GM19238 (cell line): ENCODE measurements at regions not wholly inside any gene's neighbourhood (a gene's known extent, or its start where the extent isn't known, plus 50 kb on each side); places are given as distances from the start of the nearest gene placed in this dataset.

ENCODE experiments used
- DNase-seq: peaks from one replicate; pipeline ENCODE4 v3.0.0; 2011; ENCODE audit warnings: low spot score; ENCODE audit not compliant: insufficient read length

DNA sequence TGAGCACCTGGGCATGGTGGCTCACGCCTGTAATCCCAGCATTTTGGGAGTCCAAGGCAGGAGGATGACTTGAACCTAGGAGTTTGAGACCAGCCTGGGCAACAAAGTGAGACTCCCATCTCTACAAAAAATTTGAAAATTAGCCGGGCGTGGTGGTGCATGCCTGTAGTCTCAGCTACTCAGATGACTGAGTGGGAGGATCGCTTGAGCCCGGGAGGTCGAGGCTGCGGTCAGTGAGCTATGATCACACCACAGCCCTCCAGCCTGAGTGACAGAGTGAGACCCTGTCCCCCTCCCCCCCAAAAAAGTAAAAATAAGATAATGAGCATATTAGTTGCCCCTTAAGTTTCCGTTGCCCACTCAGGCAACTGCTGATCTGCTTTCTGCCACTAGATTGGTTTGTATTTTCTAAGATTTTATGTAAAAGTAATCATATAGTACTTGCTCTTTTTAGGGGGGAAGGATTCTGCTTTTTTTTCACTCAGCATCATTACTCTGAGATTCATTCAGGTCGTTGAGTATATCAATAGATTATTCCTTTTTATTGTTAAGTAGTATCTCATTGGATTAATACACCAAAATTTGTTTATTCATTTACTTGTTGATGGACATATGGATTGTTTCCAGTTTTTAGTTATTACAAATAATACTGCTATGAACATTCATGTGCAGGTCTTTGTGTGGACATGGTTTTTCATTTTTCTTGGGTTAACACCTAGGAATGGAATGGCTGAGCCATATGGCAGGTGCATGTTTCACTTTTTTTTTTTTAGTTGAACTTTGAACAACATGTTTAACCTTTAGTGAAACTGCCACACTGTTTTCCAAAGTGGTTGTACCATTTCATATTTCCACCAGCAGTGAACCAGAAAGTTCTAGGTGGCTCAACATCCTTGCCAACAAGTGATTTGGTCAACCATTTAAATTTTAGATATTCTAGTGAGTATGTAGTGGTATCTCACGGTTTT lies 75.0 kb upstream of the SPRED2 start:
- no peak for DNase-seq

DNA sequence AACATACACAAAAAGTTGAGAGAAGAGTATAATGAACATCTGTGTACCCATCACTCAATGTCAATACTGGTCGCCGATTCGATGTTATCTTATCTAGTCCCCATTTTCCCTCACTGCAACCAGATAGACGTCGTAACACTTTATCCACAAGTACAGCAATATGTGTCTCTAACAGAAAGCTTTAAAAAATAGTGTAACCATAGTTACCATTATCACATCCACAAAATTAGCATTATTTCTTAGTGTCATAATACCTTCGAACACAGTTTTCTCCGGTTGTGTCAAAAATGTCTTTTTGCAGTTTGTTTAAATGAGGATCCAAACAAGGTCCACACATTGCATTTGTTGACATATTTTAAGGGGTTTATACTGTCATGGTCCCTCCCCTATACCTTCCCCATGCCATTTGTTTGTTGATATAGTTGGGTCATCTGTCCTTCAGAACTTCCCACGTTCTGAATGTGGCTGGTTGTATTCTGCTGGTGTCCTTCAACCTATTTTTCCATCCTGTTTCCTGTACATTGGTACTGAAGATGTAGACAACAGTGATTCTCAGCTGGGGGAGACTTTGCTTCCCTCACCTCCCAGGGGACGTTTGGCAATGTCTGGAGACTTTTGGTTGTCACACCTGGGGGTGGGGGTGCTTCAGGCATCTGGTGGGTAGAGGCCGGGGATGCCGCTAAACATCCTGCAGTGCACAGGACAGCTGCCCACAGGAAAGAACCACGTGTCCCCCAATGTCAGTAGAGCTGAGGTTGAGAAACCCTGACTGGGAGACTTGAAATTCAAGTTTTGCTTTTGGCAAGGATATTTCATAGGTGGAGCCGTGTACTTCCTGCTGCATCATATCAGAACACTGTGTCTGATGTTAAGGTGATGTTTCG lies 72.7 kb upstream of the SPRED2 start:
- DNase-seq: no peak

DNA sequence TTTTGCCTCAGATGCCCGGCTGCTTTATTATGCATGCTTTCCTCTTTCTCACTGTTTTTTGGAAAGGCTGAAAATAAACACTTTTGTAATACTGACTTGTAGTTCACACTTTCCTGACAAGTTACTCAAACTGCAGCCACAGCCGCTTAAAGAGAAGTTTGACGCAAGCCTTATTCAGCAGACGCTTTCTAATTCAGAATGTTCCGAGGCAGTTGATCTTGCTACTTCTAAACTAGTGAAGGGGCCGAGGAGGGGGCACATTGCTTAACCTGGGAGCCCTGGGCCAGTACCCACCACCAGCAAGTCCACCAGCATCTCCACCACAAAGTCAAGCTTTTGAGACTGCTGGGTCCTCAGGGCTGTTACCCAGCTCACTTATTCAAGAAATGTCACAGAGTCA lies 71.8 kb upstream of the SPRED2 start:
- DNase-seq: no peak

DNA sequence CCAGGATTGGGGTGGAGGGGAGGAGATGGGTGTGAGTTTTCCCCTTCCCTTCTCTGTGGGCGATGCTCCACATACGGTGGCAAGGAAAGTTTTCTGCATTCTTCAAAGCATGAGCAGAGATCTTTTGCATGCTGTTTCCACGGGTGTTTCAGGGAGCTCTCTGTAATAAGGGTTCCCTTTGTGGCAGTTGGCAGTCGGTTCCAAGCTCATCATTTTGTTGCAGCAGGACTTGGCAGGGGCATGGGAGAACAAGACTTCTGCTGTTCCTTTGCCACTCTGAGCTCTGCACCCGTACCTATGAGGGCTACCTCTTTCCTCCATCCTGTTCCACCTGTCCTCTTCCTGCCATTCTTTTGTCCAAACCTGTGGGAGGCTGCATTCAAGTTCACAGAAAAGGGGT lies 71.3 kb upstream of the SPRED2 start:
- DNase-seq: no peak

DNA sequence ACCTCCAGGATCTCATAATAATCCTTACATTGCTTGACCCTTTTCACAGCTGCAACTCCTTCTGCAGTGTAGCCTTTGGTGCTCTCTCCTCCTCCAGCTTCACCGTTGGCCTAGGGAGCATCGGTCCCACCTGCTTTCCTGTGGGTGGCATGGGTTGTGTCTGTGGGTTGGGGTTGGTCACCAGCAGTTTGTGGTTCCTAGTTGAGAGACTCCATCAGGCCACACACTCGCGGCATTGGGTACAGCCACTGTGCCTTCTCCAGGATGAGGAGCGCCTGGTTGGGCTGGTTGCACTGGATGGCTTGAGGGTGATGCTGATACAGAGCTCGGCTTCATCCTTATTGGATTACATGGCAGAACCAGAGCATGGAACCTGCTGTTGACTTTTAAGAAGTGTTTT lies 69.4 kb upstream of the SPRED2 start:
- DNase-seq: no peak

DNA sequence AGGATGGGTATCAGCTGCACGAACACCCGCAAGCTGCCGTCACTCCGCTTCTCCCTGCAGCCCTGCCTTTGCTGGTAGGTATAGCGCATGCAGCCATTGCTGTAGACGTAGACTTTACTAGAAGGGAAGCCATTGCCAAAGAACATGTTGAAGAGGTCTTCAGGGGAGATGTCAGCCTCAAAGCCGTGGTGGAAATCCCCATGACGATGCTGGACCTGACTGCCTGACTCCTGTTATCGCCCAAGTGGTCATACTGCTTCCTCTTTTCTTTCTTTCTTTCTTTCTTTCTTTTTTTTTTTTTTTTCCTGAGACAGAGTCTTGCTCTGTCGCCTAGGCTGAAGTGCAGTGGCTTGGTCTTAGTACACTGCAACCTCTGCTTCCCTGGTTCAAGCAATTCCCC lies 68.7 kb upstream of the SPRED2 start:
- DNase-seq: no peak

DNA sequence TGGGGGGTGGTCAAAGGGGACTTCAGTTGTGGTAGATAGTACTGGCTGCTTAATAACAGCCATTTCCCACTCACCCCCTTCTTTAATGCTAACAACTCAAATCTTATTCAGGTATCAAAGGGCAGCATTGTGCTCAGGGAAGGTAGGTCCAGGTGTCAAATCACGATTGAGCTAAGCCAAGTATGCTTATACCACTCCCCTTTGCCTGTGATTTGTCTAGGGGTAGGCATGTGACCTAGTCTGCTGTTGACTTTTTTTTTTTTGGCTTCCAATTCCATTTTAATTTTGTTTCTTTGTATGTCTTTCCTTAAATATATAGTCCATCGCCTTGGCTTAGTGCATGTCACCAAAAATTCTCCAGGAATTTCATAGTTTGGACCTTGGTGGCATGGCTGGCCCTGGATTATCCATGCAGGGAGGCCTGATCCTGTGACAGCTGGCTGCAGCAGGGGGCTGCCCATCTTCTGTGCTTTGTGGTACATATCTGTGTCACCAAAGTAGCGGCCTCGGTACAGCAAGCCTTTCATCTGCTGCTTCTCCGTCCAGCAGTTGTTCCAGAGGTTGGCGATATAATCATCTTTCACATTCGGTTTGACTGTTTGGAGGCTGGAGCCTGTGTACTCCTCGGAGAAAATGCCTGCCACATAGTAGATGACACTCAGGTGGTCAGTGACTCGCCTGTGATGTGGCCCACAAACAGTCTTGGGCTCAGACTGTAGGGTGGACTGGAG lies 68.1 kb upstream of the SPRED2 start:
- no peak for DNase-seq

DNA sequence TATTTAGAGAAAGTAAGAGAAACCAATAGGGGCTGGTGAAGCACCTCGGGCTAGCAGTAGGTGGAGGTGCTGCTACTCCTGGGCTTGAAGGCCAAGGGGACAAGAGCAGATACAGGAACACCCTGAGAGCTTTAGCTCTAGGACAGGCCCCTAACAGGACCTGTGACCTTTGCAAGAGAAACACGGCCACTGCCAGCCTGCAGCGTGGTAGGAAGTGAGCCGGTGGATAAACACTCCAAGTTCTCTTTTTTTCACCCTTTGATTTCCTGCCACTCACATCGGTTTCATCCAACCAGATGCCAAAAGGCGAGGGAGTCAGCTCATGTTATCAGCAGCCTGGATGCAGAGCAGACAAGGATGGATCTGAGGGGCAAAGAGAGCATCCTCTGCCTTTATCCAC lies 66.8 kb upstream of the SPRED2 start:
- DNase-seq: no peak

DNA sequence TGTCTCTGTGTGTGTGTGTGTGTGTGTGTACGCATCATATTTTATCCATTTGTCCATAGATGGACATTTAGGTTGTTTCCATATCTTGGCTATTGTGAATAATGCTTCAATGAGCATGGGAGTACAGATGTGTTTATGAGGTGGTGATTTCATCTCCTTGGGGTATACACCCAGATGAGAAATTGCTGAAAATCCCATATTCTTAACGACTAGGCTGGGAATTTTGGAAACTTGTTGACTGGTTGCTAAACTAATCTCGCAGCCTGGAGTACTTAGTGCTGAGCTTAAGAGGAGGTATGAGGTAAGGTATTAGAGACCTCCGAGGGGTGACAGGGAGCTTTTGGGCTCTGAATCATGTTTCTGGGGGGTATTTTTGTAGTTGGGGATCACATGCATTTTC lies 66.0 kb upstream of the SPRED2 start:
- DNase-seq: no peak

DNA sequence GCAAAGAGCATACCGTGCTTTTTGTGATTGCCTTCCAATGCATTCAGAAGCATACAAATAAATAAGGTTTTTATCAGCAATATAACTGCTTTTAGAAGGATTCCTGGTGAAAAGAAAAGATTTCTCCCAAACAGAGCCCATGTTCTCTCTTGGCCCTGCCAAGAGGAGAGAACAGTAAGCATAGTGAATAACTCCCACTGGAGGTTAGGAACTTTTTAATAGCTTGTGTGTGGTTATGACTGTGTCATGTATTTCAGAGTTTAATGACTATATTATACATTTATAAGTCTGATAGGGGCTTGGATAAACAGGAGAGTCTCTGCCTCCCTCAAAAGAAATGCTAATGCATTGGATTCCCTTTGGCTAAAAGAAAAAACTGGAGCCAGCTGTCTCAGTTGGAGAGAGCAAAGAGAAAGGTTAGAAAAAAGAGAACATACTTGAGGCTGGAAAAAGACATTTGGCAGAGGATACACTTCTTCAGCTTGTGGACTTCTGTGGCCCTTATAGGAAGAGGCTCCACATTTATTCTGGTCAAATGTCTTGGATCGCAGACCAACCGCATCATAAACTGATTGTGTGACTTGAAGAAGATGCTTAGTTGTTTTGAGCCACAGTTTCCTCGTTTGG lies 63.0 kb upstream of the SPRED2 start:
- no peak for DNase-seq

DNA sequence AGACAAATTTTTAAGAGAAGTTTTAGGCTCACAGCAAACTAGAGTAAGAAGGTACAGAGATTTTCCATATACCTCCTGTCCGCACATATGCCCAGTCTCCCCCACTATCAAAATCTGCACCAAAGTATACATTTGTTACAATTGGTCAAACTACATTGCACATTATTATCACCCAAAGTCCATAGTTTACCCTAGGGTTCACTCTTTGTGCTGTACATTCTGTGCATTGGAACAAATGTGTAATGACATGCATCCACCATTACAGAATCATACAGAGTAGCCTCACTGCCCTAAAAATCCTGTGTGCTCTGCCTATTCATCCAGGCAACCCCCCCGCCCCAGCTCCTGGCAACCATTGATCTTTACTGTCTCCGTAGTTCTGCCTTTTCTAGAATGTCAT lies 61.7 kb upstream of the SPRED2 start:
- no peak for DNase-seq

DNA sequence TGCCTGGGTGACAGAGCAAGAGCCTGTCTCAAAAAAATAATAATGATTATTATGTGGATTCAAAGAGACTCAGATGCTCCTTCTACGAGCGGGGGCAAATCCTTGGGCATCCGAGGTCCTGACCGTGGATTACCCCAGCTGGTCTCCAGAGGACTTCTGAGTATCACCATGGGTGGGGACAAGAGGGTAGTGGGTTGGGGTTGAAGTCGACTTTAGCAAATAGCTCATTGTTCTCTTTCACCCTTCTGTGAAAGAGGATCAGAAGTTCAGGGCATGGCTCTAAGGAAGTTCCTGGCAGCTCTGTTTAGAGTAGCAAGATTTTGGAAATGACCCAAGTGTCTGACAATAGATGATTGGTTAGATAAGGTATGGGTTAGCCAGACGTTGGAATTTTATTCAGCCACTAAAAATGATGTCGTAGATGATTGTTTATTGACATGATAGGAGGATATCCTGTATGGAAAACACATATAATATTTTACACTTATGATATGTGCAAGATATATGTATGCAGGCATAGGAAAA lies 59.0 kb upstream of the SPRED2 start:
- no peak for DNase-seq

DNA sequence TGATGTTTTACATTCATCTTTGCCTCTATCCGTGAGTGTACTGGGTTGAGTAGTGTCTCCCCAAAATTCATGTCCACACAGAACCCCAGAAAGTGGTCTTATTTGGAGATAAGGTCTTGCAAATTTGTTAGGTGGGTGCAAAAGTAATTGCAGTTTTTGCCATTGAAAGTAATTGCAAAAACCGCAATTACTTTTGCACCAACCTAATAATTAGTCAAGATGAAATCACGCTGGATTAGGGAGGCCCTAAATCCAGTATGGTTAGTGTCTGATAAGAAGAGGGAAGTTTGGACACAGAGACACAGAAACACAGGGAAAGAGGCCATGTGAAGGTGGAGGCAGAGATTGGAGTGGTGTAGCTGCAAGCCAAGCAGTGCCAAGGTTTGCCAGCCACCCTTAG lies 57.8 kb upstream of the SPRED2 start:
- no peak for DNase-seq

DNA sequence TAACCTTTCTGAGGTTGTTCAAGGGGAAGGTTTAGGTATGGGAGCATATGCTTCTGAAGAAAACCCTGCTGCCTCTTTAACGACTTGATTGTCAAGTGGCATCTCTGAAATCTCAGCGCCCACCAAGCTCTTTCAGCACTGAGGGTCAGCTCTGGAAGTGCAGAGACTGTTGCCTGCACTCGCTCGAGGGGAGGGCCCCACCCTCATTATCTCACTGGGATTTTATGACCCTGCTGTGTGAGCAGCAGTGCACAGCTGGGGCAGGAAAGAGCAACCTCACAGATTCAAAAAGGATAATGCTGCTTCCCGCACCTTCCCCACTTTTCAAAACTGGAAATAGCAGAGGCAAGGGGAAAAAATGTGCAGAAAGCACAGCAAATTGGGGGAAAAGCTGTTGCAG lies 56.9 kb upstream of the SPRED2 start:
- no peak for DNase-seq

DNA sequence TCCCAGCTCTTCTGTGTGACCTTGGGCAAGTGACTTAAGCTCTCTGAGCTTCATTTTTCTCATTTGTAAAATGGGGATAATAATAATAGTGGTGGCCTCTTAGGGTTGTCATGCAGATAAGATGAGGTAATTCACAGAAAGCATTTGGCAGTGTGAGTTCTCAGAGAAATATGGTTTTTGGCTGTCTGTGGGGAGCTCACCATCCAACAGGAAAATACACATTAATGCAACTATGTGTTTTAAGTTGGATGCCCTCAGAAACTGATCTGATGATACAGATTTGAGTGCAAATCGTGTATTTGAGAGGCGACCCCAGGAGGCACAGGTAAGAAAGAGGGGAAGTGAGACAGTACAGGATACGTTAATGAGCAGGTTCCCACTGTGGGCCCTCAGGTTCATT lies 56.1 kb upstream of the SPRED2 start:
- DNase-seq: no peak

DNA sequence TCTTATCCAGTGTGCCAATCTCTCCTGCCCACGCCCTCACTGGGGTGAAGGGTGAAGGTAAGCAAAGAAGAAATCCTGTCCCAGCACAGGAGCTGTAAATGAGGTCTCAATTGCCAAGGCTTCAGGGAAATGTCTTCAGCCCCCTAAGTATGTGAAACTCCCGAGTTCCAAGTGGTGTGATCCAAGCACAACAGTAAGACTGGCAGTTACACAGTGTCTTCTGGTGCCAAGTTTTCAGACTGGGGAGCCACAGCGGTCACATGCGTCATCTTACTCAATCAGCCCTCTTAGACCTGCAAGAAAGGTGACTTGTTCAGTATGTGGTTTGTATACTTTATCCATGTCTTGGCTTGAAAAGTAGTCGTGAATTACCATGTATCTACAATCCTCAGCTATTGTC lies 55.0 kb upstream of the SPRED2 start:
- no peak for DNase-seq

DNA sequence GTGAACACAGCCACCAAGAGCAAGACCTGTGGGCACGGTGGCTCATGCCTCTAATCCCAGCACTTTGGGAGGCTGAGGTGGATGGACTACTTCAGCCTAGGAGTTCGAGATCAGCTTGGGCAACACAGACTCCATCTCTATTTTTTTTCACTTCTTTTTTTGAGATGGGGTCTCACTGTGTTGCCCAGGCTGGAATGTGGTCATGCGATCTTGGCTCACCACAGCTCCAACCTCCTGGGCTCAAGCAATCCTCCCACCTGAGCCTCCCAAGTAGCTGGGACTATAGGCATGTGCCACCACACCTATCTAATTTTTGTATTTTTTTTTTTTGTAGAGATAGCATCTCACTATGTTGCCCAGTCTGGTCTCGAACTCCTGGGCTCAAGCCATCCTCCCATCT lies 54.4 kb upstream of the SPRED2 start:
- no peak for DNase-seq

DNA sequence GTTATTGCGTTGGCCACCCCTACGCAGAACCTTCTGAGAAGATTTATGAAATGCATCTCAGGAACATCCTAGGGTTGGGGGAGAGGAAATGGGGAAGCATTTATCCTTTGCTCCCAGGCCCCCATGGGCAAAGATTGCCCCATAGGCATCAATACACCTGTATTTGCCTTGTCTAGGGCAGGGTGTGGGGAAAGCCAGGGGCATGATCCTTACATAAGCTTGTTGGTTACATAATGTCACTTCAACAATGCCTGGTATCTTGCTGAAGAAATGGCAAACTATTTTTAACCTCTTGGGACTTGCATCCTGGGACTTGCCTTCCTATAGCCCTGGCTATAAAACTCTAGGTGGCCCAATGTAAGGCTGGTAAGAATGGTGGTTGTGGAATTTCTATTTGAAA lies 53.9 kb upstream of the SPRED2 start:
- DNase-seq: no peak

DNA sequence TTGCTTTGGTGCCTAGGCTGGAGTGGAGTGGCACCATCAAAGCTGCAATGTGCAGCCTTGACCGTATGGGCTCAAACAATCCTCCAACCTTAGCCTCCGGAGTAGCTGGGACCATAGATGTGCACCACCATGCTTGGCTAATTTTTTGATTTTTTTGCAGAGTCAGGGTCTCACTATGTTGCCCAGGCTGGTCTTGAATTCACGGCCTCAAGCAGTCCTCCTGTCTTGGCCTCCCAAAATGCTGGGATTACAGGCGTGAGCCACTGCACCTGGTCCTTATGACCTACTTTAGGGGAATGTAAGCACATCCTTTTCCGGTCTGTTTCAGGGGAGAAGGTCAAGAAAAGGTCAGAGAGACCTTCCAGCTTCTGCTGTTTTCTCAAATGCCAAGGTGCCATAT lies 53.4 kb upstream of the SPRED2 start:
- no peak for DNase-seq

DNA sequence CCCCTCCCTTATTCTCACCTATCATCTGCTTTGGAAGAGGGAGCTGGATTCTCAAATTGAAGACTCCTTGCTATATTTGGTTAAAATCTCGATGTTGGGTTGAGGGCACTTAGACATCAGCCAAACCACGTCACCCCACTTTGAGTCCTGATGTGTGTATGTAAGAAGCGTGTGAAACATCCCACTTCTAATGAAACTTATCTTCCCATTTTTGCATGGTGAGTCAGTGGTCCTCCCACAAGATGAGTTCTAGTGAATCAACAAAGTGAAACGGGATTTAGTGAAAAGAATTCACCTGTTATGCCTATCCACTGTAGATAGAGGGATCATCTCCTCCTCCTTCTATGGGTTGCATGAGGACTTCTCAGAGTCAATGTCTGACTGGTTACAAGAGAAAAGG lies 51.4 kb upstream of the SPRED2 start:
- DNase-seq: no peak

DNA sequence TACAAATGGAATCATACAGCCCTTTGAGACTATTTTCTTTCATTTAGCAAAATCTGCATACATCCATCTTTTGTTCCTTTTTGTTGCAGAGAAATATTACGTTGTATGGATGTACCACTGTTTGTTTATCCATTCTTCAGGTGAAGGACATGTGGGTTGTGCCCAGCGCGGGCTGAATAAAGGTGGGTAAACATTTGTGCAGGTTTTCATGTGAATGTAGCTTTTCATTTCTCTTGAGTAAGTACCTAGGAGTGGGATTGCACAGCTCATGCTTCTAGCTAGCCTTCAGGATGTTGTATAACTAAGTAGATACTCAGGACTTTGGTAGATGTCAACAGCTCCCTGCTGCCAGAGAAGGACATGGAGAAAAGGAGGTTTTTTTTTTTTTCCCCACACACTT lies 50.6 kb upstream of the SPRED2 start:
- DNase-seq: no peak
